Stimulated activated CD8-positive, alpha-beta memory T cell treated with anti-CD3 and anti-CD28 coated beads, Interleukin-12 subunit alpha, Interleukin-12 subunit beta, amount 100 ng/mL, for 24 hours (primary cell): ENCODE measurements at regions not wholly inside any gene's neighbourhood (a gene's known extent, or its start where the extent isn't known, plus 50 kb on each side); places are given as distances from the start of the nearest gene placed in this dataset.

ENCODE experiments used
- DNase-seq: peaks from one replicate; pipeline ENCODE4 v3.0.0-alpha.2; 2020; ENCODE audit errors: extremely low read depth

GRCh38 chr17:77432034-77432661, 291.4 kb downstream of the SEC14L1 start:
- DNase-seq, result no peak

- DNase-seq, result no peak
Observed at GRCh38 chr17:77432742-77433141, 292.0 kb downstream of the SEC14L1 start.

GRCh38 chr17:77433385-77434135, 292.8 kb downstream of the SEC14L1 start:
- no peak for DNase-seq

GRCh38 chr17:77434136-77435114, 293.7 kb downstream of the SEC14L1 start:
- no peak for DNase-seq

- no peak for DNase-seq
Observed at GRCh38 chr17:77435272-77436057, 294.7 kb downstream of the SEC14L1 start.

- DNase-seq, result no peak
Observed at GRCh38 chr17:77436058-77436442, 295.3 kb downstream of the SEC14L1 start.

- DNase-seq, result no peak
Observed at GRCh38 chr17:77436481-77436880, 295.7 kb downstream of the SEC14L1 start.

- DNase-seq, result no peak
Observed at GRCh38 chr17:77437017-77437416, 296.2 kb downstream of the SEC14L1 start.

GRCh38 chr17:77437747-77438146, 297.0 kb downstream of the SEC14L1 start:
- no peak for DNase-seq

- DNase-seq, result no peak
Observed at GRCh38 chr17:77438241-77439188, 297.7 kb downstream of the SEC14L1 start.

- no peak for DNase-seq
Observed at GRCh38 chr17:77439189-77440018, 298.6 kb downstream of the SEC14L1 start.

- no peak for DNase-seq
Observed at GRCh38 chr17:77440560-77440981, 299.8 kb downstream of the SEC14L1 start.

GRCh38 chr17:77441130-77441920, 300.6 kb downstream of the SEC14L1 start:
- DNase-seq, result no peak

- no peak for DNase-seq
Observed at GRCh38 chr17:77441940-77442339, 301.2 kb downstream of the SEC14L1 start.

- no peak for DNase-seq
Observed at GRCh38 chr17:77442976-77443747, 302.4 kb downstream of the SEC14L1 start.

GRCh38 chr17:77443748-77444260, 303.0 kb downstream of the SEC14L1 start:
- no peak for DNase-seq

- DNase-seq, result no peak
Observed at GRCh38 chr17:77444628-77444983, 303.8 kb downstream of the SEC14L1 start.
